Retinal pigment epithelial cell (primary cell): ENCODE measurements at regions not wholly inside any gene's neighbourhood (a gene's known extent, or its start where the extent isn't known, plus 50 kb on each side); places are given as distances from the start of the nearest gene placed in this dataset.
"Not testable (repeated sequence)": the region's sequence is repeated elsewhere in the genome, so short reads cannot be mapped to it uniquely, and the experiment has no call there.

Source experiments
- DNase-seq: peaks from one replicate; pipeline ENCODE4 v3.0.0-alpha.2; 2010; ENCODE audit warnings: low read depth
- H3K4me3 ChIP-seq: 2 replicates; pipeline ENCODE4 v1.5.1; 2011; ENCODE audit warnings: mild to moderate bottlenecking, low read length, control low read depth, moderate library complexity
- TF ChIP-seq, protein P1 (sequence below): conservative IDR thresholded peaks from 2 replicates; pipeline ENCODE4 v1.5.1; 2011; ENCODE audit warnings: low read depth, low read length, control low read depth, inconsistent platforms

DNA sequence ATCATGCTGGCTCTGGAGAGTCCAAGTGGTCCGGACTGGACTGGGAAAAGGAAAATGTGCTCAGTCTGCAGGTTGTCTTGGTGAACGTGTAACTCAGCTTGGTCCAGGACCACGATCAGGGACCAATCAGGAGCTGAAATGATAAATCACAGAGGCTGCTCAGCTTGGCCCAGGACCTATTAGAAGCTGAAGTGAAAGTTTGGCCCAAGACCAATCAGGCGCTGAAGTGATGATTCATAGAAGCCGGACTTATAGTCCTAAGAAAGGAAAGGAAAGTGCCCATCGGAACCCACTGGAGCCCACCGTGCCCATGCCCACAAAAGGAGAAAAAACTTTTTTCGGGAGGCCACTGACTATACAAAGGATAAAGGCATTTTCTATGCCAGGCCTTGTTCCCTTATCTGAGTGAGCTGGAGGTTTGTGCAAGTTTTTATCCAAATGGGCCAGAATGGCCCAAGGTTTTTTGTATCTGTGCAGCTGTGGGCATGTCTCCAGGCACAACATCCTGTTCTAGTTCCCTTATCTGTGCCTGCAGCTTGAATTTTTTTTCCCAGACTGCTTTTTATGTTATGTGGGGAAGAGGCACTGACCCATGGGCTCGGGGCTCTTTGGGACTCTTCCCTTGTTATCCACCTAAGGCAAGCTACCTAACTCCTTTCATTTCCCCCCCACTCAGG, 194.4 kb downstream of the FAM133A start:
- no peak overlapping the region for H3K4me3 ChIP-seq
- TF ChIP-seq, protein P1, sequence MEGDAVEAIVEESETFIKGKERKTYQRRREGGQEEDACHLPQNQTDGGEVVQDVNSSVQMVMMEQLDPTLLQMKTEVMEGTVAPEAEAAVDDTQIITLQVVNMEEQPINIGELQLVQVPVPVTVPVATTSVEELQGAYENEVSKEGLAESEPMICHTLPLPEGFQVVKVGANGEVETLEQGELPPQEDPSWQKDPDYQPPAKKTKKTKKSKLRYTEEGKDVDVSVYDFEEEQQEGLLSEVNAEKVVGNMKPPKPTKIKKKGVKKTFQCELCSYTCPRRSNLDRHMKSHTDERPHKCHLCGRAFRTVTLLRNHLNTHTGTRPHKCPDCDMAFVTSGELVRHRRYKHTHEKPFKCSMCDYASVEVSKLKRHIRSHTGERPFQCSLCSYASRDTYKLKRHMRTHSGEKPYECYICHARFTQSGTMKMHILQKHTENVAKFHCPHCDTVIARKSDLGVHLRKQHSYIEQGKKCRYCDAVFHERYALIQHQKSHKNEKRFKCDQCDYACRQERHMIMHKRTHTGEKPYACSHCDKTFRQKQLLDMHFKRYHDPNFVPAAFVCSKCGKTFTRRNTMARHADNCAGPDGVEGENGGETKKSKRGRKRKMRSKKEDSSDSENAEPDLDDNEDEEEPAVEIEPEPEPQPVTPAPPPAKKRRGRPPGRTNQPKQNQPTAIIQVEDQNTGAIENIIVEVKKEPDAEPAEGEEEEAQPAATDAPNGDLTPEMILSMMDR = no peak
- DNase-seq = no peak

DNA sequence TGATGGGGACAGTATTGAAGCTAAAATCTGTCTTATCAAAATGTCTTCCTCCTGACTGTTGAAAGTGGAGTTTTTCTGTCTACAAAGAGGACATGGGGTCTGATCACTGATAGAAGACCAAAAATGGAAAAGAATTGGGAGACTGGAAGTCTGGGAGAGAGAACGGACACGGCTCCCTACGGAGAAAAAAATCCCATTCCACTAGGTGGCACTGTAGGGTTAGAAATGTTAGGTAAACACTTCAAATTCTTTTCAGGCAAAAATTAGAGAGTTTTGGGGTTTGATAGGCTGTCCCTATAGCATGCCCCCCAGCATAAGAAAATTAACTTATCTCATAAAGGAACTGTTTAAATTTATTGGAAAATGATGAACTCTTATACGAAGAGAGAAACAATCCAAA, 200.5 kb downstream of the FAM133A start:
- DNase-seq = no peak
- no peak overlapping the region for H3K4me3 ChIP-seq
- TF ChIP-seq, protein P1 = peak; percentile 44

DNA sequence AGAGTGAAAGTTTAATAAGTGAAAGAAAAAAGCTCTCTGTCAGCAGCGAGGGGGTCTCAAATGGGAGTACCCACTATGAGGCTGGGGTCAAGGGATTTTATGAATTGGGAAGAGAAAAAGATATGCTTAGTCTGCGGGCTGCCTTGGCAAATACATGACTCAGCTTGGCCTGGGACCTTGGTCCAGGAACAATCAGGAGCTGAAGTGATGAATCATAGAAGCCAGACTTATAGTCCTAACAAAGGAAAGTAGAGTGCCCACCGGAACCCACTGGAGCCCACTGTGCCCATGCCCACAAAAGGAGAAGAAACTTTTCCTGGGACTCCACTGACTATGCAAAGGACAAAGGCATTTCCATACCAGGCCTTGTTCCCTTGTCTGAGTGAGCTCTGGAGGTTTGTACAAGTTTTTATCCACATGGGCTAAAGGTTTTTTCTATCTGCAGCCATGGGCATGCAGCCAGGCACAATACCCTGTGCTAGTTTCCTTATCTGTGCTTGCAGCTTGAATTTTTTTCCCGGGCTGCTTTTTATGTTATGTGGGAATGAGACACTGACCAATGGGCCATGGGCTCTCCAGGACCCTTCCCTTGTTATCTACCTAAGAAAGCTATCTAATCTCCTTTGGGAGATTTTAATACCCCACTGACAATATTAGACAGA, 201.7 kb downstream of the FAM133A start:
- no peak overlapping the region for H3K4me3 ChIP-seq
- DNase-seq = no peak
- TF ChIP-seq, protein P1 = no peak

DNA sequence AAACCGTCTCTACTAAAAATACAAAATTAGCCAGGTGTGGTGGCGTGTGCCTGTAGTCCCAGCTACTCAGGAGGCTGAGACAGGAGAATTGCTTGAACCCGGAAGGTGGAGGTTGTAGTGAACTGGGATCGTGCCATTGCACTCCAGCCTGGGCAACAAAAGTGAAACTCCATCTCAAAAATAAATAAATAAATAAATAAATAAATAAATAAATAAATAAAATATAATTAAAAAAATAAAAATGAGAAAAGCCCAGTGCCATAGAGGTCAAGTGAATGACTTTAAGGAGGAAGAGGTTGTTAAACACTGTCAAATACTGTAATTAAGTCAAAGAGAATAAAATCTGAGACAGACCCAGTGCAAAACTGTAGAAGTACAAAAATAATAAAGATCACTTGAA, 247.0 kb downstream of the FAM133A start:
- H3K4me3 ChIP-seq, DNase-seq: not testable (repeated sequence)

DNA sequence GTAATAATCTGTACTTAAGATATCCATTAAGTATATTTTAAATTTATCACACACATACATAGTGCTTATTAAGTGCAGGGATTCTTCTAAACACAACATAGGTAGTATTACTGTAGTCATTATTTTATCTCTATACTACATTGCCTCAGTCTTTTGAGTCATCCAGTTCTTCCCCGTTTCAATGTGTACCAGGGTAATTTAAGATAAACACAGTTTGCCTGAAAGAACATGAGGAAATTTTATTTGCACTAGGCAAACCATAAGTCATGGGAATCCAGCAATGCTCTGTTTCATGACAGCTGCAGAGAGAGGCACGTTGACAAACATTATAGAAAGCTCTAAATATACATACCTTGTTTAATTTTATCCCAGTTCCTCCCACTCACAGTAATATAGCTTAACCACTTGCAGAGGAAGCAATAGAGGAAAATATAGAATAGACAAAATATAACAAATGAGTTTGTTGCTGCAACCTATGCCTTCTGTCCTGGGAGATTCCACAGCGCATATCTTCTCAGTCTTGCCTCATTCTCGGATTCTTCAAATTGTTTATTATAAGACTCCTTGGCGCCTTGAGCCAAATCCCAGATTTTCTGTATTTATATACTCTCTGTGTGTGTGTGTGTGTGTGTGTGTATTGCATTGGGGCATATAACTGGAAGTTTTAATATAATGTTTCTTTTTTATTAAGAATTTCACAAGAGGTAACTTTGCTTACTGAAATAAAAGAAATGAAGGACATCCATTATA, 258.6 kb downstream of the FAM133A start:
- no peak overlapping the region for H3K4me3 ChIP-seq
- DNase-seq = no peak
- TF ChIP-seq, protein P1 = no peak

DNA sequence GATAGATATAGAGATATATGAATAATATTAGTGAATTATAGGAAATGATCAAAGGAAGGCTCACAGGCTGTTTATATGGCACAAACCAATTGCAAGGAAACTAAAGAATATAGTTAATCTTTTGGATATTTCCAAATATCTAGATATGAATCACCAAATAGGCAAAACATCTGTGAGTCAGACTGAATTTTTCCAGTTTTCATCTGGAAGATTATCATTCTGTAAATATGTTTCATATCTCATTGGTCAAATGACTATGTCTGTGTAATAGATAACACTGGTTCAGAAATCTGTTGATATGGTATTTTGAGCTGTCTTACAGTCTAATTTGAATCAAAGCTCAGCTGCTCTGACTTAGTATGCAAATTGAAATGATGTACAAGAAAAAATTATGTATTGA, 303.6 kb downstream of the FAM133A start:
- no peak overlapping the region for H3K4me3 ChIP-seq
- TF ChIP-seq, protein P1 = no peak
- DNase-seq = no peak

DNA sequence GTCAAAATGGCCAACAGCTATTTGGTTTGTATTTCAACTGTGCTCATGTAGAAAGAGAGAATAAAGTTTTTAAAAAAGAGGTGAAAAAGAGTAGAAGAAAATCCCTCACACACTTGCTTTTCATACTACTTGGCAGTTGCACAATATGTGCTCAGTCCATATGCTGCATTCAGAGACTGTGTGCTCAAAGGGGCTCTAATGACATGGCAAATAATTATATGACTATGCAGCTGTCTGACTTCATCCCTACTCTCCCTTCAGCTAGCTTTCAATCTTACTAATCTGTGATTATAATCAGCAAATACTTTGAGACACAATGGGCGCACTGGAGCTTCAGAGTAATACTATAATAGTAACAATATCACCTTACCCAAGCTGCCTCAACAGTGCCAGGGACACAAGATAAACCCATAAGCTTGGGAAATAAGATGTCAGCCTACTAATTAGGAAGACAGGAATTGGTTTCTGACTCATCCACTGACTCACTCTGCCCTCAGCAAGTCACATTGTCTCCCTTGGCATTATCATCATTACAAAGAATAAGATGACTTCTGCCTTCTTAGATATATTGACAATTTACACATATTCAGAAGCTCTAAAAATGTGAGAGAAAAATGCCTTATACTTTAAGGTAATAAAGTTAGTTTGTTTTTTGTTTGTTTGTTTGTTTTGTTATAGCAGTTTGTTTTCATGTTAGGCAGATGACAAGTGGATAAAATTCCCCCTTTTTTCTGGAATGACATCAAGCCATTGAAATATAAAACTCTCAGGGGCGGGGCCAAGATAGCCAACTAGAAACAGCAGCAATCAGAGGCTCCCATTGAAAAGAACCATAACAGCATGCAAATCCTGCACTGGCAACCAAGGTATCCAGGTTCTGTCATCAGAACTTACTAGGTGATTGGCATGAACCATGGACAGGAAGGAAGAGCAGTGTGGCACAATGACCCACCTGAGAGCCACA, 311.6 kb downstream of the FAM133A start:
- H3K4me3 ChIP-seq = no peak overlapping the region
- no peak for DNase-seq
- TF ChIP-seq, protein P1 = no peak
